Posterior cingulate gyrus (tissue), 11 donors: ENCODE measurements at regions not wholly inside any gene's neighbourhood (a gene's known extent, or its start where the extent isn't known, plus 50 kb on each side); places are given as distances from the start of the nearest gene placed in this dataset.
A peak's percentile ranks its signal among the peaks of the same experiment; 100 is the strongest.

Source experiments
- DNase-seq, 10 donors: peaks; one replicate each; pipeline versions ENCODE4 v3.0.0 to v3.0.0-alpha.2; 2020 to 2021; ENCODE audit warnings: mixed read lengths in 3 of 10
- intact Hi-C: fragments of 100-400 bp; cut with DNase I; formaldehyde crosslinking; loops from one replicate; pipeline ENCODE4 v1.15.1; 2023

- peak in 1 of 10 donors; percentile 41 for DNase-seq
- intact Hi-C loops = no loop called here
These were observed 126.8 kb upstream of the TNR start for GRCh38 chr1:175870217-175870616.

DNA sequence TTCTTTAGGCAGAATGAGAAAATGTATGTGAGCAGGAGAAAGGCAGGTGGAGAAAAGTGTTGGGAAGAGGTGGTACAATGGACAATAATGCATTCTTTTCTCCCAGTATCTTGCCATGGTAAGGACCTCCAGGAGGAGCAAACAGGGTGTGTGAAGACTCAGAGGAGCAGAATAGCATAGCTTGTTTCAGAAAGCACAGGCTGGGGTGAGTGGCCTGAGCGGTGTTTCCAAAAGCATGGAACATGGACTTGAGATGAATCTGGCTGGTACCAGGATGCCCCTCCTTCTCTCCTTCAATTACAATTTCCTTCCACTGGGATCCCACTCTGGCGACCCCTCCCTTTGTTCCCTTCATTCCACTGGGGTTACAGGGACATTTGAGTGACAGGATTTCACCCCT lies 123.4 kb upstream of the TNR start:
- intact Hi-C loops = no loop called here
- DNase-seq = no peak

DNA sequence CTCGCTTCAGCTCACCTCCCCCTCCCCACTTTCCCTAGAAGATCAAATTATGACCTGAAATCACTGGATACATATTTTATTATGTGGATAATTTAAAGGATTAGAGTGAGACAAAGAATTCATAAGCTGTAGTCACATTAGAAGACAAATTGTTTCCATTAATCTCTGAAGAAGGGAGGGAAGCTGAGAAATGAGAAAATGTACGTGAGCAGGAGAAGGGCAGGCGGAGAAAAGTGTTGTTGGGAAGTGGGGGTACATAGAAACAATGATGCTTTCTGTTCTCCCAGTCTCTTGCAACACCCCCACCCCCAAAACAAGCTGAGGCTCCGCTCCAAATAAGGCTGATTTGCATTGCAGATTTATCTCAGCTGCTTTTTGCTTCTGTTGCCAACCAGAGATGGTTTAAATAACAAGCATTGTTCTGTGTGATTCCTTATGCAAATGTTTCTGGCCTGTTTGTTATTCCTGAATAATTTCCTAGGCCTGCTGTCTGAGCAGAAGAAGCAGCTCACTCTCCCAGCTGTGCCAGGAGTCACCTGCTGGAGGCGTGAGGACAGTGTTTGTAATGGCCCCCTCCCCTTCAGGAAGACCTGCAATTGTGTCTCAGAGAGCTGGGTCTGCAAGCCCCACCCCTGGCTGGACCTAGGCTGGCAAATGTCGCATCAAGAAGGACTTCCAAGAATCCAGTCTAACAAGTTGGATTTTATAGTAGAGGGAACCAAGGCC lies 121.8 kb upstream of the TNR start:
- peak; percentile 51 to 95 (median 78) for DNase-seq
- intact Hi-C loops = loop anchor here (1.0 kb wide), 1 partner anchor 122 kb away; the partner anchor contains the start of gene TNR

DNA sequence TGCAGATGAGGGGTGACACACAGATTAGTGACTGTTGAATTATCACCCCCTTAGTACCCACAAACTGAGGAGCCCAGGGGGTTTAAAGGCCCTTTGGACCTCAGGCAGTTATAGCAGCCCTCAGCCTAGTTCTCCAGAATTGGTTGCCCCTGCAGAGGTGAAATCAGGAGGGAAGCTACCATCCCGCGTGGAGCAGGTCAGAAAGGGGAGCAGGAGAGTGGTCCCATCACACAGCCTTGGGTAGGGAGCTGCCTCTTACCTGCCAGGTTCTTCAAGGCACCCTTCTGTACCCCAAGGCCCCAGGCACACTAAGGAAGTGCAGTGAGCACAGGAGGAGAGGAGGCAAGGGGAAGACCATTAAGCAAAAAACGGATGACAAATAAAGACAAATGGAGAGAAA lies 121.2 kb upstream of the TNR start:
- peak in 1 of 10 donors; percentile 58 for DNase-seq
- intact Hi-C loops = loop anchor here (1.0 kb wide), 1 partner anchor 121 kb away; the partner anchor contains the start of gene TNR

- peak in 1 of 10 donors; percentile 68 for DNase-seq
- intact Hi-C loops = no loop called here
These were observed 120.8 kb upstream of the TNR start for GRCh38 chr1:175864183-175864582.

DNA sequence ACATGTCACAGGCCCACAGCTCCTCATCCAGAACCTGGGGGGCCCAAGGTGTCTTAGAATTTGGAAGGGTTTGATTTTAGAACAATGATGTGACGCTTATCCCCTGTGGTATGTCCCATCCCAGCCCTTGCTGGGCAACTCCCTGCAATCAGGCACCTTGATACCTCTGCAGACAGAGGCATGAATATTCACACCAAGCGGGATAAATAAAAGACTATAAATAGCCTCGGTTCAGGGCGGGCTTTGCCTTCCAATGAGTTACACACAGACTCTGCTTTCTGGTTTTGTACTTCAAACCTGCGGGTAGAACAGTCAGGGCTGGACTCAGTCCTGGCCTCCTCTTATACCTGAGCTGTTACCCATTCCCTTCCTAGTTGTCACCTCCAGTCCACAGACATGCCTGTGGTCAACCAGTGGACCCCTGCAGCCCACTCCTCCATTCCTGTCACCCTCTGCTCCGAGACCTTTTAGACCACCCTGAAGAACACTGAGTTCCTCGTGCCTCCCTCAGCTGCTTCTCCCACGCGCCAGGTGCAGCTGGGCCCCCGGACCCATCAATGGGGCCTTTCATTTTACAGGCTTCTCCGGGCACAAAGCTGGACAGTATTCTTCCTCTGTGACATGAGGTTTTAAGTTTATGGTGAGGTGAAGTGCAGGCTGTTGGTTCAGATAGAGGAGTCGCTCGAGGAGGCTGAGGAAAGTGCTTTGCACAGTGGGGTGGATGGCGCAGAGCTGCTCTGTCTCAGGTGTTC lies 120.1 kb upstream of the TNR start:
- intact Hi-C loops = no loop called here
- peak in 2 of 10 donors; percentile 47 to 90 for DNase-seq

DNA sequence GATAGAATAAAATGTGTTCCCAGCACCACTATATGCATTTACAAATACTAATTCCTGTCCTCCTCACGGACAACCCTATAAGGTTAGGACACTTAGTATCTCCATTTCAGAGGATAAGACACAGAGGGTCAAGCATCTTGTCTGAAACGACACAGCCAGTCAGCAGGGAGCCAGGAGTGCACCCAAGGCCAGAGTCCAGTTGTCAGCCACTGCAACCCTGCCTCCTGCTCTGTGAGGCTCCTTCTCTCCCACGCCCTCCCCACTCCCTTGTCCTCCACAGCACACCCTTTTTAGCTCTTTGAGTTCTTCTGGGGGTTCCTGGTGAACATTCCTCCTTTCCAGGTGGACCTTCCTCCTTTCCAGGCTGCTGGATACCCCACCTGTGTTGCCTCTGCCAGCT lies 119.0 kb upstream of the TNR start:
- intact Hi-C loops = no loop called here
- no peak for DNase-seq

DNA sequence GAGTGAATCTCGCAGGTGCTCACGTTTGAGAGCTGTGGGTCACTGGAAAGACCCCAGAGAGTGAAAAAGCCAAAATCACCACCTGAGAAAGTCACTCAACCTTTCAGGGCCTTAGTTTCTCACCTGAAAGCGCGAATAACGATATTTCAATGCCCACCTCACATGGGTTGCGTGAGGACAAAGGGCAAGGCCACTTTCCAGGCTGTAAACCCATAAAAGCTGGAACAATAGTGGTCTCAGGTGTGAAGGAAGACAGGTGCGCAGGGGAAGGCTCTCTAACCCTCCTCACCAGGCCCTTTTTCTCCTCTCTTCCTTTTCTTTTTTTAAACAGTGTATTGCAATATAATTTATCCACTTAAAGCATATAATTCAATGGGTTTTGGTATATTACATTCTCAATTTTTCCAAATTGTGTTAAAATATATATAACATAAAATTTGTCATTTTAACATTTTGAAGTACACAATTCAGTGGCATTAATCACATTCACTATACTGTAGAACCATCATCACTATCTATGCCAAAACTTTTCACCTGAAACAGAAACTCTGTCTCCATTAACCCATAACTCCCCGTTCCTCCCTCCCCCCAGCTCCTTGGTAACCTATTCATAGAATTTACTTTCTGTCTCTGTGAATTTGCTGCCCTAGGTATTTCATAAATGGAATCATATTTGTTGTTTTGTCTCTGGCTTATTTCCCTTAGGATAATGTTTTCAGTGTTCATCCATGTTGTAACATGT lies 118.4 kb upstream of the TNR start:
- no peak for DNase-seq
- intact Hi-C loops = no loop called here

DNA sequence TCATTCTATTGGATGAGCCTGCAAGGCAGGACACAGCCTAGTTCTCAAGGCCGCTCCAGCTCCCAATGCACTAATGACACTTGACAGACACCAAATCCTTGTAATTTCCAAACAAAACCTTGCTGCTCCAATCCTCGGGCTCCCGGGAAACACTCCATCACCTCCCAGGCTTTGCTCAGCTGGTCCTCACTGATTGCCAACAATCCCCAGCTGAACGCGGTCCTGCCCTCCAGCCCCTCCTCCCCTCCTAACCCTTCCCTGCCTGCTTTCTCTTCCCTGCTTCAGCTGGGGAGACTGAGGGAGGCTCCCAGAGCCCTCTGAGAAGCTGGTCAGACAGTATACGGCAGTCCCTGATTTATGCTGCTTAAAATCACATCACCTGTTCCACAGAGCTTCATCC lies 114.4 kb upstream of the TNR start:
- intact Hi-C loops = no loop called here
- DNase-seq = peak in 4 of 10 donors; percentile 54 to 90 (median 66)

DNA sequence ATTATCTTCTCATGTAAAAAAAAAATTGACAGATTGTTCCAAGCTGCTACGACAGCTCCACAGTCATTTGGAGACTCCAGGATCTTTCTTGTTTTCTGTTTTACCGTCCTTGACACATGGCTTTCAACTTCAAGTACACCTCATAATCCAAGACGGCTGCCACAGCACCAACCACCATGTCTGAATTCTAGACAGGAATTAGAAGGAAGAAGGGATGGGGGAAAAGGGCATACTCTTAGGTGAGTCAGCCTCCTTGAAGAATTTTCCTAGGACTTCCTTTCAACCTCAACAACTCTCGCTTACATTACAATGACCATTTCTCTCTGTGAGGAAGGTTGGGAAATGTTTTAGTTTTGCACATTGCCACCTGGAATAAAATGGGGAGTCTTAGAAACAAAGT lies 110.3 kb upstream of the TNR start:
- intact Hi-C loops = no loop called here
- DNase-seq = no peak

- intact Hi-C loops = no loop called here
- no peak for DNase-seq
These were observed 108.4 kb upstream of the TNR start for GRCh38 chr1:175851749-175852148.

GRCh38 chr1:175848329-175848728 lies 104.9 kb upstream of the TNR start:
- intact Hi-C loops = loop anchor here (5.0 kb wide), 1 partner anchor 106 kb away; the partner anchor contains the start of gene TNR
- DNase-seq = no peak

- intact Hi-C loops = loop anchor here (5.0 kb wide), 1 partner anchor 104 kb away; the partner anchor contains the start of gene TNR
These were observed 102.6 kb upstream of the TNR start for GRCh38 chr1:175845985-175846384.

DNA sequence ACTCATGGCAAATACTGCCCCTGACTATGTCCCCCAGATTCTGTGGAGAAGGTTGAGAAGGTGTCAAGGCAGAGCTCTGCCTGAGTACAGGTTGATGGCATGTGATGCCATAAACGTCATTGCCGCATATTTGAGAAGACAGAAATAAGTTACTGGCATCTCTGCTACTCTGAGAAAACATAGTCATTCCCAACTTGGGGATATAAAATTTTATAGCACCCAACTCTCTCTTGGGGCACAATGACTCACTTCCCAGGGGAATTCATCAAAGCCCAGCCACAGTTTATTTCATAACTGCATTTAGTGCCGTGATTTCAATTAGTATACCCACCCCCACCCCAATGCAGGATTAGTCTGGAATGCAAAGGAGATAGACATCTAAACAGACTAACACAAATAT lies 101.9 kb upstream of the TNR start:
- intact Hi-C loops = loop anchor here (5.0 kb wide), 1 partner anchor 103 kb away; the partner anchor contains the start of gene TNR
- no peak for DNase-seq

More at GRCh38 chr1:175845985-175846384, 102.6 kb upstream of the TNR start:
- DNase-seq = no peak

- no peak for DNase-seq
- intact Hi-C loops = loop anchor here (5.0 kb wide), 1 partner anchor 103 kb away; the partner anchor contains the start of gene TNR
These were observed 101.5 kb upstream of the TNR start for GRCh38 chr1:175844877-175845276.

DNA sequence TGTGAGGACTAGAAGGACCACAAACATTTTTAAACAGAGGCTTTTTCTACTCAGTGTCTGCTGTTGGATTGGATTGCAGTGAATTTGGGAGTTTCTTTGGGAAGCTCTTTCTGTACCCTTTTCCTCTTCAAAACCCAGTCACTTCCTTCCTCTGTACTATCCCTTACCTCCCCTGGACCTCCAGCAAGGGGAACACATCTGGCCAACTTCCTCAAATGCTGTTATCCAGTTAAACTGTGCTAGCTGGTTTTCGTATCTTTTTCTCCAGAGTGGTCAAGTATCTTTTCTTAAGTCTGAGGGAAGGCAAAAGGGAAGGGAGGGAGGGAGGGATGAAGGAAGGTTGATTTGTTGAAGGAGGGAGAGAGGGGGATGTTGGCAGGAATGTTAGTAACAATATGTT lies 99.2 kb upstream of the TNR start:
- intact Hi-C loops = no loop called here
- DNase-seq = no peak

- intact Hi-C loops = no loop called here
- no peak for DNase-seq
These were observed 98.4 kb upstream of the TNR start for GRCh38 chr1:175841738-175842187.

- no peak for DNase-seq
- intact Hi-C loops = no loop called here
These were observed 97.4 kb upstream of the TNR start for GRCh38 chr1:175840787-175841186.

GRCh38 chr1:175839779-175840669 lies 96.6 kb upstream of the TNR start:
- intact Hi-C loops = no loop called here
- no peak for DNase-seq

GRCh38 chr1:175834597-175834996 lies 91.2 kb upstream of the TNR start:
- no peak for DNase-seq

More at GRCh38 chr1:175834597-175834996, 91.2 kb upstream of the TNR start:
- intact Hi-C loops = no loop called here
